Stimulated activated CD8-positive, alpha-beta memory T cell treated with anti-CD3 and anti-CD28 coated beads, Interleukin-15, amount 100 ng/mL, for 1 hour (primary cell): ENCODE measurements at regions not wholly inside any gene's neighbourhood (a gene's known extent, or its start where the extent isn't known, plus 50 kb on each side); places are given as distances from the start of the nearest gene placed in this dataset.
"Not testable (repeated sequence)": the region's sequence is repeated elsewhere in the genome, so short reads cannot be mapped to it uniquely, and the experiment has no call there.

Experiments
- DNase-seq: peaks from one replicate; pipeline ENCODE4 v3.0.0-alpha.2; 2020; ENCODE audit warnings: low read depth

- no peak for DNase-seq
Measured at GRCh38 chr14:48714366-48714765, 871.8 kb downstream of the RPS29 start.

DNA sequence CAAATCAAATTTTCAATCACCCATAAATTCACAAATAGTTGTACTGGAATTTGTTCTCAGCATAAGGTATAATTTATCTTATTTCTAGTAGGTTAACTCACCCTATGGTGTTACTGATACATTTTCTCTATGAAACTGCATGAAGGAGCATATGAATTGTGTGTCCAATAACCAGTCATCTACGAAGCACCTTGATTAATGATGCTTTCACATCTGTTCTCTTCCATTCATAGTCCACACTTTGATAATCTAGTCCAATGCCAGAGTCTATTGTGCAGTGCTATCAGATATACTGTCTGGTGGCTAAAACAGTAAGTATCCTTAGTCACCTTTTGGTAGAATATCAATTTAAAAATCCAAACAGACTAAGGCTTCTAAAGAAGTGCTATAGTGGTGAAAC, 876.0 kb downstream of the RPS29 start:
- no peak for DNase-seq

DNA sequence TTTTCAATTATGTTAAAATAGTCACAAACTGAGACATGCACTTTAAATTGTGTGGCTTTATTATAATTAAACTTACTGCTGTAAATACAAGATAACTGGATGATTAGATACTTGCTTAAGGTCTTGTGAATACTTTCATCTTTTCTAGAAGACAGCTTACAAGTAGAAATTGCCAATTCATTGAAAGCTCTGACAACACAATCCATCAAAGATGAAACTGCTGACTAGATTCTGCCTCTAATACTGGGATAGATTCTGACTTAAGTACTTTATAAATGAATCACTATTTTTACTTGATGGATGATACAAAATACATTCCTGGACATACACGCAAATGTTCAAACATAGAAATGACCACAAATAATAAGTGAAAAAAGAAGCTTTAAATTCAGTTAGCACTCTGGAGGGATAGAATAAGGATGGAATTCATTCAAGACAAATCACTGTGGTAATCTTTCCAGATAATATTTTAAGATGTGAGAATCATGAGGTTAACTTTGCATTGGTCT, 876.8 kb downstream of the RPS29 start:
- no peak for DNase-seq

GRCh38 chr14:48704639-48705038, 881.5 kb downstream of the RPS29 start:
- no peak for DNase-seq

DNA sequence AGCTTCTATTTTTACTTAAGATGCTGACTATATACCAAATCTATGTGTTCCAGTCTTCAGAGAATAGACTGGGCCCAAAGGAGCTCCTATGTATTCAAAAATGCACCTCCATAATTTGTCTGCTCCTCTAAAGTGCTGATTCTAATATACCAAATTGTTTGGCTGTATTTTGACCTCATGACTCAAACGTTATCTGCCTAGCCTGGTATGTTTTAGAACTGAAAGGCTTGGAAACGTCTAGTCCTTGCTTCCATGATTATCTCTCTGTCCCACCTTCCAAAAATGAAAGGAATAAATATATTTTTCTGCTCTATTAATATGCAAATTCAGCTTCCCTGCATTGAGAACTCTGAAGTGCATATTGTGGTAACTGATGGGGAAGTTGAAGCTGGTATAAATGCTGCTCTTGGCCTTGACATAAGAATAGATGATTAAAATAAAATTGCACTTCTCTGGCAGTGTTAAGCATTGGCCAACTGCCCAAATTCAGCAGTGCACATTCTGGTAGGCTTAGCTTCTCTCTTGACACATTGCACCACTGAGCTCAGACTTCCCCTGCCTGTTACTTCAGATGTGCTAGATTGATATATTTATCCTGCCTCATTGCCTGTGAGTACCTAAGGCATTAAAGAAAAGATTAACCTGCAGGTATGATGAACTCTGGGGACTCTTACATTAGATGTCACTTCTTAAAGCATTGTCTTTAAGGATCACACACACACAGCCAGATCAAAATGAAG, 882.3 kb downstream of the RPS29 start:
- DNase-seq = no peak

GRCh38 chr14:48697362-48697761, 888.8 kb downstream of the RPS29 start:
- DNase-seq = not testable (repeated sequence)

DNA sequence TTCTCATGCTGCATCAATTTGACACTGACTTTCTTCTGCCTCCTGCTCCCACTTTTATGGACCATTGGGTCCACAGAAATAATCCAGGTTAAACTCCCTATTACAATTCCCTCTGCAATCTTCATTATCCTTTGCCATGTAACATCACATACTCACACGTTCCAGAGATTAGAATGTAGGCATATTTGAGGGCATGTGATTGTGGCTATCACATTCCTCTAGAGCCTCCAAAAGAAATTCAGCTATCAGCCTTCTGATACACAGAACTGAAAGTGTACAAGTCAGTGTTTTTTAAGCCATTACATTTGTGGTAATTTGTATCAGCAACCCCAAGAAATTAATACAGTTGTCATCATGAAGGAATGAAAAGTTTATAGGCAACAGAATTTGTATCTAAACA, 892.4 kb downstream of the RPS29 start:
- DNase-seq = no peak

- no peak for DNase-seq
Measured at GRCh38 chr14:48690349-48690748, 895.8 kb downstream of the RPS29 start.

DNA sequence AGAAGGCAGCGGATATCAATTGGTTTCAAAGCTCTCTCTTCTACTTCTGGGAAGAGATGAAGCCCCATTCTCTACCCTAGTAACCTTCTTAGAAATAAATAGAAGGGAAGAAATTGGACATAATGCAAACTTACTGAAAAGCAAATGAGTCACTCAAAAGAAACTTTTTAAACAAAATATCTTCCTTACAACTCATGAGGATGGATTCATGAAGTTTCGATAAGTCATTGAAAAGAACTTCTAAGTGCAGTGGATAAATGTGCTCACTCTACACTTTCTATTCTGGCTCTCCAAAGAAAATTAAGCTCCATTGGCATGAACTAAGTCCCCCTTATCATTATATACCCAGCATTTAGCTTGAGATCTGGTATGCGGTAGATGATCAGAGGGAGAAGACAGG, 899.5 kb downstream of the RPS29 start:
- no peak for DNase-seq

DNA sequence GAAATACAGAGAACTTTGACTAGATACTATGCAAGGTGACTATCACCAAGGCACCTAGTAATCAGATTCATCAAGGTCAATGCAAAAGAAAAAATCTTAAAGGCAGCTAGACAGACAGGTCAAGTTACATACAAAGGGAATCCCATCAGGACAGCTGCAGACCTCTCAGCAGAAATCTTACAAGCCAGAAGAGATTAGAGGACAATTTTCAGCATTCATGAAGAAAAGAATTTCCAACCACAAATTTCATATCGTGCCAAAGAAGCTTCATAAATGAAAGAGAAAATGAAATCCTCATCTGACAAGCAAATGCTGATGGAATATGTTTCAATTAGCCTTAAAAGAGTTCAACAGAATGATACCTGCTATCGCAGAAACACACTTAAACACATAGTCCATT, 913.7 kb downstream of the RPS29 start:
- DNase-seq = no peak

DNA sequence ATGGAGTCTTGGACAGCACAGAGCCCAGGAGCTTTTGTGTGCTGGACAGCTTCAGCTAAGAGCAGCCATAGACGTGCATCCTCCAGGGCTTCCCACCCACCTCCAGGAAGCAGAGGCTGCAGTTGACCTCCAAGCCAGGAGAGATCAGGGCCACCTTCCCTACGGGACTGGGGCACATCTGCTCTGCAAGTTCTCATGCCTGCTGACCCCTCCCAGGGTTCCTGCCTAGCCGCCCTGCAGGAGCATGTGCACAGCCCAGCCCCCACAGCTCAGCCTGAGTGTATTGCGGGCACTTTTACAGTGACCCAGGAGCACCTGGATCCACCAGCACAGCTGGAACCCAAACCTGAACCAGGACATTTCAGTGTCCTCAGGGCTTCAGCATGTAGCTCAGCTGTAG, 915.2 kb downstream of the RPS29 start:
- no peak for DNase-seq

DNA sequence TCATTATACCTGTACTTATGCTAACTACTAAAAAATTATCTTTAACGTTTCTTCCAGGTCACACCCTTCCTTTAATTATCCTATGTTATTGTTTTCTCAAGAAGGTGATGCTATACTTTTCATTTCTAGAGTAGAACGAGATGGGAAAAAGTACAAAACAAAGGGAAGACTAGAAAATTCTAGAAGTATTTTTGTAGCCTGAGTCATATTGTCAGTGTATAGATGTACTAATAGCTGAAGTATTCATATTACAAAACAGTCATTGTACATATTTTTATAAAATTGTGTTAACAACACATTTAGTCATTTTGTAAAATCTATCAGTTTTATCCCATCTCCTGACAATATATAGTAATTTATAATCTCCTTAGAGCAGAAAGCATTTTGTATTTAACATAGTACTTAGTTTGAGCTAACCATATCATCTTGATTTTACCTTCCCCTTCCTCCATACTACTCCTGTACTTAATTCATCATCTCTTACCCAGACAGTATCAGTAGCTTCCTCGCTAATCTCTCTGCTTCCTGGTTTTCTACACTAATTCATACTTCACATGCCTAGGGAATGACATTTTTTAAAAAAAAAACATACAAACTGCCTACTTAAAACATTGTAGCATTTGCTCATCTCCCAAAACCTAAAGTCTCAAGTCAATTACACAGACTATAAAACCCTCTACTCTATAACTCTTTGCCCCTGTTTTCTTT, 920.9 kb downstream of the RPS29 start:
- no peak for DNase-seq

GRCh38 chr14:48643241-48643640, 942.9 kb downstream of the RPS29 start:
- no peak for DNase-seq

DNA sequence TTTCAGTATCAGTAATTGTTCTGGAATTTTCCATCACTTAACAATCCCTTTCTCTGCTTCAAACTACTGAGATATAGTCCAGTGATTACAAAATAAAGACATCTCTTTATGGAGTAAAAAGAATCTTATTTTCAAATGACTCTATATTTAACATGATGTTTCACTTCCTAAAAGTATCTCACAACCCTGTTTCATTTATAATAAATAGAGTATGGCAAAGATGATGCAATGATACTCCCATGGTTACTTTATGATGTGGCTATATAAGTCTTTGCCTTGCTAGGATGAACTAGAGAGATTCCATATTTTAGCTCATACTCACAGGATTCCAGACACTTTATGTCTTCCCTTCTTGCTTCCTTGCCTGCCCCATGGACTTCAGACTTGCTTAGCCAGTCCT, 953.5 kb upstream of the MDGA2 start:
- DNase-seq = no peak

DNA sequence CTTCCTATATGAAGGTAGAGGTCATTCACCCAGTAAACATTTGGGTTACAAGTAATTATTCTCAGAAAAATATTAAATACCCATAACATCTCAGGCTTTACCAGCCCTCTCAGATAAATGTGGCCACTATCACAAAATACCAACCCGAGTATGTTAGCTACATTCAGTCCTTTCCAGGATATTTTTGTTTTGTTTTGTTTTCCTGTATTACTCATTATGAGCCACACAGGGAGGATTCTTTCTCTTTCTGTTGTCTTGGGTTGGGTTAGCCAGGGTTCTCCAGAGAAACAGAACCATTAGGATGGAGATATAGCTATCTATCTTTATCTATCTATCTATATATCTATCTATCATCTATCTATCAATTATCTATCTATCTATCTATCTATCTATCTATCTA, 947.6 kb upstream of the MDGA2 start:
- DNase-seq = no peak

GRCh38 chr14:48618057-48618456, 942.7 kb upstream of the MDGA2 start:
- DNase-seq = no peak

DNA sequence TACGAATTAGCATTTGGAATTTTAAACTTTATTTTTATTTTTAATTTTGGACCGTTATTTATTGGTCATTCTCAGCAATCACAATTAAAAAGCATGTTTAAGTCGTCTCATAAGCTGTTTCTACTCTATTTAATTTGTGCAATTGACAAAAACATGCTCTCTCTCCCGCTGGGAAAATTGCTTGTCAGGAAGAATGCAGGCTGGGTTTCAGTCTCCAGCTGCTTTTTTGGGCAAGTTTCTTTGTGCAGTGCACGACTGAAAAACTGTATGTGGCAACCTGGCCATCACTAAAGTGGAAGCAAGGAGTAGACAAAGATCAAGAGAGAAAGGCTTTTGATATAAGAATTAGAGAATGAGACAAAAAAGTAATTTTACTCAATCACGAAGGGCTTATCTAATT, 941.5 kb upstream of the MDGA2 start:
- DNase-seq = no peak

GRCh38 chr14:48615618-48616017, 940.2 kb upstream of the MDGA2 start:
- no peak for DNase-seq

DNA sequence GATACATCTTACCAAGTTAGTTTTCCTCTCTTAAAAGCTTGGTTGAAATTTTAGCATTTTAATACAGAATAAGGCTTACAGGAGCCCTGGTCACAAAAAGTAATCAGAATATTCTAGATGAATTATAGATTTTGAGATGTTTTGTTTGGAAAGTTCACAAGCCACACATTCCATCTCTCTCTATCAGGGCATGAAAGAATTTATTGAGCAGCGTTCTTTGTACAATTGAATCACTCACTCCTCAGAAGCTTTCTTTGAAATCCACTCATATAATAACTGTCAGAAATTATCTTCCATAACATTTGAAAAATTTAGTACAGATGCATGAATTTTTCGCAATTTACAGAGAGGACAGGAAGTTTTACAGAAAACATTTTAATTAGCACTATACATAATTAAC, 938.6 kb upstream of the MDGA2 start:
- no peak for DNase-seq

DNA sequence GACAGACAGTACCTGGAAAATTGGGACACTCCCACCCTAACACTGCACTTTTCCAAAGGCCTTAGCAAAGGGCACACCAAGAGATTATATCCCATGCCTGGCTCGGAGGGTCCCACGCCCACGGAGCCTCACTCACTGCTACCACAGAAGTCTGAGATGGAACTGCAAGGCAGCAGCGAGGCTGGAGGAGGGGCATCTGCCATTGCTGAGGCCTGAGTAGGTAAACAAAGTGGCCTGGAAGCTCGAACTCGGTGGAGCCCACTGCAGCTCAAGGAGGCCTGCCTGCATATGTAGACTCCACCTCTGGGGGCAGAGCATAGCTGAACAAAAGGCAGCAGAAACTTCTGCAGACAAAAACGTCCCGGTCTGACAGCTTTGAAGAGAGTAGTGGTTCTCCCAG, 931.6 kb upstream of the MDGA2 start:
- DNase-seq = not testable (repeated sequence)

- no peak for DNase-seq
Measured at GRCh38 chr14:48598458-48598857, 923.1 kb upstream of the MDGA2 start.

- no peak for DNase-seq
Measured at GRCh38 chr14:48586099-48586498, 910.7 kb upstream of the MDGA2 start.

DNA sequence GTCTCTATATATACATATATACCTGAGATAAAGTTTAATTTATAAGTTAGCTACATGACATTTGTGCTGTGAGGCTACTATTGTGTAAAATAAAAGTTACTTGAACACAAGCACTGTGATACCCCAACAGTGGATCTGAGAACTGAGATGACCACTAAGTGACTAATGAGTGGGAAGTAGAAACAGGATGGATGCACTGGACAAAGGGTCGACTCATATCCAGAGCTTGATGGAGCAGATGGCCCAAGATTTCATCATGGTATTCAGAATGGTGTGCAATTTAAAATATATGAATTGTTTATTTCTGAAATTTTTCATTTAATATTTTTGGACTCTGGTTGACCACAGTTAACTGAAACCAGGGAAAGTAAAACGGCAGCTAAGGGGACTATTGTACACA, 908.6 kb upstream of the MDGA2 start:
- DNase-seq = no peak

DNA sequence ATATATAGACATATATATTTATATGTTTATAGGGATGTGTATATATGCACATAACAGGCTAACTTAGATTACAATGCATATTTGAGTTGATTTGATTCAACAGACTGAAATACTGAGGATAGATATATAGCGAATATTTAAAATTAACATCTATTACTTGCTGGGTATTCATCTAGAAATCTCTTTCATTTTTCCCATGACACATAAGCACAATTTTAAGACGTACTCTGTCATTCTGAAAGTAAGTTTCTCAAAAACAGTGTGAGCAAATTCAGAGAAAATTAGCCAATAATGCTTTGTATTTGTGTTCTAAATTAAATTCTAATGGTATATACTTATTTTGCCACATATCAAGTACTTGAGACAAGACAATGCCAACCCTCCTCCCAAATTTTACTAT, 907.5 kb upstream of the MDGA2 start:
- DNase-seq = no peak
